ENCODE measurements at regions not wholly inside any gene's neighbourhood (a gene's known extent, or its start where the extent isn't known, plus 50 kb on each side); places are given as distances from the start of the nearest gene placed in this dataset.

DNA sequence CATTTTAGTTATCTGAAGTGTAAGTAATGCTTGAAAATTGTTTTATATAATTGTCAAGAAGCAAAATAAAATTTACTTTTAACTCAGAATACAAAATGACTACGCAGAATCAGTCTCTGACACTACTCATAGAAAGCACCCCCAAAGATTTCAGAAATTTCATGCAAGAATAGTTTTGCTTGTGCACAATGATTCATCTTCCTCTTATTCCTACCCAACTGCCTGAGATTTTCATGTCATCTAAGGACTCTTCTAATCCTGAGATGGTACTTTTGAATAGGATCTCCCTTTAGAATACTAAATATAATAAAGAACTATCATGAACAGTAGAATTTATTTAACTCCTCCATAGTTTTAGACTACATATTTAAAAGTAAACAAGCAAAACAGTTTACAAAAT is 485.3 kb upstream of the MGAT4C start:
- no peaks in the 10 kb centered on the region for H3K27me3 Mint-ChIP-seq (ENCODE audit: insufficient read depth)
- H3K36me3 Mint-ChIP-seq (ENCODE audit: low read depth): no peaks in the 10 kb centered on the region
- H3K27ac Mint-ChIP-seq: no peak overlapping the region
- H3K4me3 Mint-ChIP-seq: no peak overlapping the region
- intact Hi-C loops (cut with micrococcal nuclease): no loop called here
- no peak for DNase-seq (ENCODE audit: low spot score)
- no peaks in the 10 kb centered on the region for H3K4me1 Mint-ChIP-seq (ENCODE audit: low read depth)
- H3K9me3 Mint-ChIP-seq: no peaks in the 10 kb centered on the region

DNA sequence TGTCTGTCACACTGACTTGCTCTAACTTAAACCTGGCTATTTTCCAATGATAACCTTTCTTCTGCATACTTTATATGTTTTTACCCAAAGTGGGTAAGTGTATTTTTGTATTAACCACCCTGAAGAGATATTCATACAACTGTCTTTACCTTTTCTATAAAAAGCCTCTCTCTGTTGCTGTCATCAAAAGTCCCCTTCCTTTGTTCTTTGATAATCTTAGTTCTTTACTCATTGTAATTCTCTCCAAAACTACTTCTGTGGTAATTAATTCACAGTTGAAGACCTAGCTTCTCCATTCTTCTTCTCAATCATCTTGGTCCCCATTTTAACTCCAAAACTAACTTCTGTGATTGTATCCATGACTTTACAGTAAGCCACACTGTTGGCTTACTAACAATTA is 479.7 kb upstream of the MGAT4C start:
- Mint-ChIP-seq H3K27me3 (ENCODE audit: insufficient read depth) (no peaks in the 10 kb centered on the region), H3K36me3 (ENCODE audit: low read depth) (no peaks in the 10 kb centered on the region), H3K4me3 (no peak overlapping the region), H3K4me1 (ENCODE audit: low read depth) (no peaks in the 10 kb centered on the region), H3K9me3 (no peaks in the 10 kb centered on the region), H3K27ac (no peak overlapping the region)
- intact Hi-C loops (cut with micrococcal nuclease): no loop called here
- no peak for DNase-seq (ENCODE audit: low spot score)

DNA sequence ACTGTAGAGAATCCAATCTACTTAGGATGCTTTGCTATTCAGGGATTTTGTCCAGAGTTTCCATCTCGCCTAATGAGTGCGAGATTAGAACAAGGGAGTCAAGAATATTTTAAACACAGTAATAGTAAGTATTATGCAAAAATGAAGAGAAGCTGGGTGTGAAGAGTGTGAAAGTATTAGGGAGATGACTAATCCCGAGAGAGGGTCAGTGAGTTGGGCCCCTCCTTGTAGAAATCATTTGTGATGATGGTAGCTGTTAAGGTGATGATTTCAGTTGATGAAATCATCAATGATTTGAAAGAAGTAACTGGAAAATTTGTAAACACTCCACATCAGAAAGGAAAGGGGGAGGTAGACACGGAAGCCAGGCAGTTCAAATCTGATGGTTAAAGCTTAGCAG is 478.9 kb upstream of the MGAT4C start:
- H3K36me3 Mint-ChIP-seq (ENCODE audit: low read depth): no peaks in the 10 kb centered on the region
- H3K4me1 Mint-ChIP-seq (ENCODE audit: low read depth): no peaks in the 10 kb centered on the region
- H3K4me3 Mint-ChIP-seq: no peak overlapping the region
- H3K27me3 Mint-ChIP-seq (ENCODE audit: insufficient read depth): no peaks in the 10 kb centered on the region
- DNase-seq (ENCODE audit: low spot score): no peak
- intact Hi-C loops (cut with micrococcal nuclease): no loop called here
- H3K27ac Mint-ChIP-seq: no peak overlapping the region
- no peaks in the 10 kb centered on the region for H3K9me3 Mint-ChIP-seq

DNA sequence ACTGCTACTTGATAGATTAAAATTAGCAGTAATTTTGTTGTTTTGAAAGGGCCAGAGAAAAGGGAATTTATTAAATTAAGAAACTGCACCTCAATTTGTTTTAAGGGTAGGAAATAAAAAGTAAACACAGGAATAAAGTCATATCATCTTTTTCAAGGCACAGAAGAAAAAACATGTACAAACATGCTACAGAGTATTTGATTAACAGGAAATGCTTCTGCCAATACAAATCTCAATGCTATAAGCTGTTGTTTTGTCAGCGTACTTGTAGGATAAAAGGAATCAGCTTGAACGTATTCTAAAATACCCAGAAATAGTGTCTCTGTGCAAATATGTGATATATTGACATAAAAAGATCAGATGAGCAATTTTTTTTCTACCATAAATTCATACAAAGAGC is 474.0 kb upstream of the MGAT4C start:
- H3K4me3 Mint-ChIP-seq: no peak overlapping the region
- no peaks in the 10 kb centered on the region for H3K27me3 Mint-ChIP-seq (ENCODE audit: insufficient read depth)
- no peaks in the 10 kb centered on the region for H3K36me3 Mint-ChIP-seq (ENCODE audit: low read depth)
- H3K27ac Mint-ChIP-seq: no peak overlapping the region
- intact Hi-C loops (cut with micrococcal nuclease): no loop called here
- DNase-seq (ENCODE audit: low spot score): no peak
- no peaks in the 10 kb centered on the region for H3K9me3 Mint-ChIP-seq
- no peaks in the 10 kb centered on the region for H3K4me1 Mint-ChIP-seq (ENCODE audit: low read depth)

DNA sequence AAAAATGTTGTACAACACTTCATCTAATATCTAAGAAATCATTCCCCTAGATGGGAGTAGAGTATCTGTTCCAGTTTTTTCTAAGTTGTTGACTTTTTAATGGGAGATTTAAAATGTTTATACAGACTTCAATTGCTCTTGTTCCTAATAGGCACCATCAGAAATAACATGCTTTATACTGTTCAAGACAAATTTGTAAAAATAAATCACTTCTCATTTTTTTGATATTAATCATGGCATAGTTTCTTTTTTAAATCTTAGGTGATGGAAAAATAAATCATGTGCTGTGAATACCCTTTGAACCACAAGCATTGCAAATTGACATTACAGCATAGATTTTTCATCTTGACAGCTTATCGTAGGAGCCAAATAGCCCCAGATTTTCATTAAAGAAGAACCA is 473.5 kb upstream of the MGAT4C start:
- no peak overlapping the region for H3K4me3 Mint-ChIP-seq
- no peaks in the 10 kb centered on the region for H3K4me1 Mint-ChIP-seq (ENCODE audit: low read depth)
- intact Hi-C loops (cut with micrococcal nuclease): no loop called here
- DNase-seq (ENCODE audit: low spot score): no peak
- H3K36me3 Mint-ChIP-seq (ENCODE audit: low read depth): no peaks in the 10 kb centered on the region
- H3K27me3 Mint-ChIP-seq (ENCODE audit: insufficient read depth): no peaks in the 10 kb centered on the region
- H3K9me3 Mint-ChIP-seq: no peaks in the 10 kb centered on the region
- H3K27ac Mint-ChIP-seq: no peak overlapping the region

DNA sequence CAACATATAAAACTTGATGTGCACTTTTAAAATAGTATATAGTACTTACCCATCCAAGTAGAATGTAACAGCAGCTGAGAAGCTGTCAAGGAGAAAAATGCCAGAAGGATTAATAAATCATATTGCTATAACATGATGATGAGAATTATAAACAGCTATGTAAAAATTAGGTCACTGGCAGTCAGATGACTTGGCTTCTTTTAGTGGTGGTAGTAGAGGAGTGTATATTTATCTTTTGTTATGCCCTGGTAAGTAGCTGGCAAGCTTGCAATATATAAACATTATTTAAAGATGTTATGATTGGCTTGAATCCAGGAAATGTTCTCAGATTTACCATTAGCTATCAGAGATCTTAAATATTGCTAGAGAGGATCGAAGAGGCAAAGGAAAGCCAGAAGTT is 471.0 kb upstream of the MGAT4C start:
- H3K4me3 Mint-ChIP-seq: no peak overlapping the region

DNA sequence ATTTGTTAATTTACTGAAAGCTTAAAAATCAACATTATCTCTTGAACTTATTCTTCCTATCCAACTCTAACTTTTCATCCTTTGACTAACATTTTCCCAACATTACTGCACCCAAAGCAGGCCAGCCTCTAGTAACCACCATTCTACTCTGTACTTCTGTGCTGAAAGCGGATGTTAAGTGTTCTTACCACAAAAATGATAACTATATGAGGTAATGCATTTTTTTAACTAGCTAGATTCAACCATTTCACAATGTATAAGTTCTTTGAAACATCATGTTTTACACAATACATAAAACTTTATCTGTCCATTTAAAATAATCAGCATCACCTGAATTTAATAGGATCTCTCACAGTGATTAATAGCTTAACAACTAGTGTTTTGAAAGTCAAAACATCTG is 468.5 kb upstream of the MGAT4C start:
- no peaks in the 10 kb centered on the region for H3K4me1 Mint-ChIP-seq (ENCODE audit: low read depth)
- intact Hi-C loops (cut with micrococcal nuclease): no loop called here
- H3K36me3 Mint-ChIP-seq (ENCODE audit: low read depth): no peaks in the 10 kb centered on the region
- no peak overlapping the region for H3K4me3 Mint-ChIP-seq
- no peak for DNase-seq (ENCODE audit: low spot score)
- no peaks in the 10 kb centered on the region for H3K27me3 Mint-ChIP-seq (ENCODE audit: insufficient read depth)
- no peak overlapping the region for H3K27ac Mint-ChIP-seq
- no peaks in the 10 kb centered on the region for H3K9me3 Mint-ChIP-seq

More for the DNA sequence above, 471.0 kb upstream of the MGAT4C start:
- Mint-ChIP-seq H3K27me3 (ENCODE audit: insufficient read depth) (no peaks in the 10 kb centered on the region), H3K27ac (no peak overlapping the region), H3K4me1 (ENCODE audit: low read depth) (no peaks in the 10 kb centered on the region), H3K9me3 (no peaks in the 10 kb centered on the region), H3K36me3 (ENCODE audit: low read depth) (no peaks in the 10 kb centered on the region)
- intact Hi-C loops (cut with micrococcal nuclease): no loop called here
- DNase-seq (ENCODE audit: low spot score): no peak

DNA sequence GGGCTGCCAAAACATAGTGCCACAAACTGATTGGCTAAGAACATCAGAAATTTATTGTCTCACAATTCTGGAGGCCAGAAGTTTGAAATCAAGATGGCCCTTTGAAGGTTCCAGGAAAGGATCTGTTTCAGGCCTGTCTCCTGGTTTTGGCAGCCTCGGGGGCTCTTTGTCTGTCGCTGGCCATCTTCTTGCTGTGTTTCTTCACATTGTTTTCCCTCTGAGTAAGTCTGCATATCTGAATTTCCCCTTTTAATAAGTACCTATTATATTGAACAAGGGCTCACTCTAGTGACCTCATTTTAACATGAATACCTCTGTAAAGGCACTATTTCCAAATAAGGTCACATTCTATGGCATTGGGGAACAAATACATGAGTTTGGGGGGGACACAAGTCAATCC is 467.1 kb upstream of the MGAT4C start:
- intact Hi-C loops (cut with micrococcal nuclease): no loop called here
- Mint-ChIP-seq H3K36me3 (ENCODE audit: low read depth) (no peaks in the 10 kb centered on the region), H3K9me3 (no peaks in the 10 kb centered on the region), H3K27me3 (ENCODE audit: insufficient read depth) (no peaks in the 10 kb centered on the region), H3K4me1 (ENCODE audit: low read depth) (no peaks in the 10 kb centered on the region), H3K27ac (no peak overlapping the region), H3K4me3 (no peak overlapping the region)
- DNase-seq (ENCODE audit: low spot score): no peak

DNA sequence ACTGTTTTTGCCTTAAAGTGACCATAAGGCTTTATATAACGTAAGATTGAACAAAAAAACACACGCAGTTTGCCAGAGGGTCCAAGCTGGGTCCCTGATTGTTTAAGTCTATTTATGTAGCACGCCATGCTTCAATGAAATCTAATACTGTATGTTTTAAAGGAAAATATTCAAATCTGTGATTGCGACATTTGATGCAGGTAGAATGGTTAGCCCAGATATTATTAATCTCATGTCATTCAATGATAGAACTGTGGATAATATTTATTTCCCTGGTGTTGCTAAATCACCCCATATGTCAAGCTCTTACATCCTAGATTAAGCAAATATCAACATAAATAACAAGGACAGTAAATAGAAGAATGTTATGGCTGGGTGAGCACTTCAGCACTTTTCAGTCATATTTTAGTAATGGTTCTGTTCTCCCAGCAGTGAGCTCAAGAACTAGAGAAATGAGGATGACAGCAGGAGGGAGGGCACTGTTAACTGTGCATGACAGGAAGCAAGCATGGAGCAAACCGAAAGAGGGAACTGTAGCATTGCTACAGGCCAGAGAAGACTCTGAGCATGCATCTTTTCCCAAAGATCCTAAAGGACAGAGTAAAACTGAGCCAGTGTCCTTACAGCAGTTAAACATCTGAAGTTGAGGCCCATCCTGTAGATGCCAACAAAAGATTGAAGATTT is 465.7 kb upstream of the MGAT4C start:
- DNase-seq (ENCODE audit: low spot score): no peak
- H3K27me3 Mint-ChIP-seq (ENCODE audit: insufficient read depth): no peaks in the 10 kb centered on the region
- no peak overlapping the region for H3K27ac Mint-ChIP-seq
- no peak overlapping the region for H3K4me3 Mint-ChIP-seq
- no peaks in the 10 kb centered on the region for H3K4me1 Mint-ChIP-seq (ENCODE audit: low read depth)
- H3K36me3 Mint-ChIP-seq (ENCODE audit: low read depth): no peaks in the 10 kb centered on the region
- intact Hi-C loops (cut with micrococcal nuclease): no loop called here
- H3K9me3 Mint-ChIP-seq: no peaks in the 10 kb centered on the region

DNA sequence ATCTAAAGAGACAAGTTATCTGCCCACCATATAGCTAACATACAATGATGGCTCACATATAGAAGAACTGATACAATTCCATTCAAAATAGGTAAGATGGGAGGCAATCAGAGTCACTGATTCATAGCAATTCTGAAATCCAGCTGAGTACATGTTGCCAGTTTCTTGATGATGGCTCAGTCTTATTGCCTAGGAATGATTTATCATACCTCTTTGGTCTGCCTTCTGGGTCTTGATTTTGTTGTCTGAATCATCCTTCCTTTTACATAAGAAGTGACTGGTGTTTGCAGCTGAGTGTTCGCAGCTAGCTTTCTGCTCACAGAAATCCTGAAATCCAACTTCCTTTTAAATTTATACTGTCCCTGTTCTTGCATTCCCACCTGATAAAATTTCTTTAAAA is 463.2 kb upstream of the MGAT4C start:
- Mint-ChIP-seq H3K4me1 (ENCODE audit: low read depth) (no peaks in the 10 kb centered on the region), H3K36me3 (ENCODE audit: low read depth) (no peaks in the 10 kb centered on the region), H3K27ac (no peak overlapping the region), H3K9me3 (no peaks in the 10 kb centered on the region), H3K4me3 (no peak overlapping the region), H3K27me3 (ENCODE audit: insufficient read depth) (peaks cover 2% of the 10 kb centered on the region)
- intact Hi-C loops (cut with micrococcal nuclease): no loop called here
- DNase-seq (ENCODE audit: low spot score): no peak

DNA sequence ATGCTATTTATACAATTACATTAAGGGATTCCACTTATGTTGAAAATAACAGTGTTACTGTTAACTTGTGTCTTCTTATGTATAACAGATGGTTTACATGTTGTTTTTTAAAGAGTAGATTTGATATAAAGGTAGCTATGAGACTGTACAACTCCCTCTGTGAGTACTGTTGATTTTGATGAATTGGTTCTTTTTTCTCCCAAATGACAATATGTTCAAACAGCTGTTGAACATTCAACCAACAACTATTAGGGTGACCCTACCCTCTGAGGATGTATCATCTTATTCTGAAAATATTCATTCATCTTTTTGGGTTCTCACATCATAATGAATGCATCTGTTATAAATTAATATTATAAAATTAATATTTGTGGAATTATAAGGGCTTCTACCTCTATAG is 456.9 kb upstream of the MGAT4C start:
- Mint-ChIP-seq H3K9me3 (peaks cover 10% of the 10 kb centered on the region), H3K36me3 (ENCODE audit: low read depth) (no peaks in the 10 kb centered on the region), H3K4me1 (ENCODE audit: low read depth) (no peaks in the 10 kb centered on the region), H3K27ac (no peak overlapping the region), H3K27me3 (ENCODE audit: insufficient read depth) (peaks cover 2% of the 10 kb centered on the region), H3K4me3 (no peak overlapping the region)
- no peak for DNase-seq (ENCODE audit: low spot score)
- intact Hi-C loops (cut with micrococcal nuclease): no loop called here

DNA sequence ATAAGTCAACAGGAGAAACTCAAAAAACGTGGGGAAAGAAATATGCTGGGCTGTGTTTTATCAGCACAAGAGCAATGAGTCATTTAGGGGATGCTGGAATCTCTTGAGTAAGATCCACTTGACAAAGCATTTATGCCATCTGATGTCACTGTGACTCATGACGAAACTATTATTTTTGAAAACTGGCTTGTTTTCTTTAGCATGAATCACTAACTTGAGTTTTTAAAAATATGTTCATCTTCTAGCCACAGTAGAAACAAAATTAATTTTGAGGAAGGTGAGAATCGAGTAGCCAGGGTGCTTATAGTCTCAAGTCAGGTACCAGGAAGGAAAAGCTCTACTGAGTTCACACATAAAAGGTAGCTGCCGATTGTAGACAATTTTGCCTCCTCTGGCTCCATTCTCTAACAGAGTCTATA is 456.2 kb upstream of the MGAT4C start:
- Mint-ChIP-seq H3K9me3 (peaks cover 10% of the 10 kb centered on the region), H3K27ac (no peak overlapping the region), H3K36me3 (ENCODE audit: low read depth) (no peaks in the 10 kb centered on the region), H3K27me3 (ENCODE audit: insufficient read depth) (peaks cover 2% of the 10 kb centered on the region), H3K4me3 (no peak overlapping the region), H3K4me1 (ENCODE audit: low read depth) (no peaks in the 10 kb centered on the region)
- no peak for DNase-seq (ENCODE audit: low spot score)
- intact Hi-C loops (cut with micrococcal nuclease): no loop called here

DNA sequence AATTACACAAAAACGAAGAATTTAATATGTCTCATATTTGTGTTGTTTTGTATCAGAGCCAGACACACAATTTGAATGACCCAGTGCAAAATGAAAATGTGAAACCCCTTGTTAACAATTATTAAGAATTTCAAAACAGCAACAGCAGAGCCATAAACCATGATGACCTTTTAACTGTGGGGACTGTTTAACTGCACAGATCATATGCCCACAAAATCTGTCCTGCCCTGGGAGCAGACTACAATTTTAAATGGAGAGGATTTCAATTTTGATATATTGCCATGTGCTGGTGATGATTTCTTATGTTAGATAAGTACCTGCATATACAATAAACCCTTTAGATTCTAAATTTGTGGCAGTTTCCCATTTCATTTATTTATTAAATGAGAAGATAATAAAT is 455.5 kb upstream of the MGAT4C start:
- intact Hi-C loops (cut with micrococcal nuclease): no loop called here
- H3K4me1 Mint-ChIP-seq (ENCODE audit: low read depth): no peaks in the 10 kb centered on the region
- H3K27me3 Mint-ChIP-seq (ENCODE audit: insufficient read depth): peaks cover 2% of the 10 kb centered on the region
- DNase-seq (ENCODE audit: low spot score): no peak
- peaks cover 10% of the 10 kb centered on the region for H3K9me3 Mint-ChIP-seq
- no peaks in the 10 kb centered on the region for H3K36me3 Mint-ChIP-seq (ENCODE audit: low read depth)
- H3K4me3 Mint-ChIP-seq: no peak overlapping the region
- H3K27ac Mint-ChIP-seq: no peak overlapping the region

DNA sequence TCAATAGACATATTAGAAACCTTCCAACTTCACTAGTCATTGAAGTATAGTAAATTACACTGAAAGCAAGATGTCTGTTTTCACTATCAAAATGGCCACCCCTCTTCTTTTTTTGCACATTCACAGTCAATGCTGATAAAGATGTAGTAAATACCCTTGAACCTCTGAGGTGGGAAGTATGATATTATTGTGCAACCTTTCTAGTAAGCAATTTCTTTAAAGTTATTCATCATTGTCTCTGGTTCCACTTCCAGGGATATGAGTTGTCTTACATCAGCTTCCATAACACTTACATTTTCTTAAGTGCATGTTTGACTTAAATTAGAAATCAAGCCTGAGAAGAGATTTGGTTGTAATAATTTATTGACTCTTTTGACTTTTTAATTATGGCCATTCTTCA is 453.9 kb upstream of the MGAT4C start:
- intact Hi-C loops (cut with micrococcal nuclease): no loop called here
- H3K27me3 Mint-ChIP-seq (ENCODE audit: insufficient read depth): peaks cover 2% of the 10 kb centered on the region
- no peak overlapping the region for H3K4me3 Mint-ChIP-seq
- no peaks in the 10 kb centered on the region for H3K36me3 Mint-ChIP-seq (ENCODE audit: low read depth)
- H3K9me3 Mint-ChIP-seq: peaks cover 16% of the 10 kb centered on the region
- H3K4me1 Mint-ChIP-seq (ENCODE audit: low read depth): no peaks in the 10 kb centered on the region
- DNase-seq (ENCODE audit: low spot score): no peak
- no peak overlapping the region for H3K27ac Mint-ChIP-seq

Data from activated T-helper 1 cell treated with anti-CD3 and anti-CD28 coated beads, Interleukin-12 subunit alpha, Interleukin-12 subunit beta, Interleukin-2, Interleukin-4 antibody, amounts not matched to agents 30 ng/mL and 10 ng/mL and 1 ng/mL, durations not matched to agents 14 hours and 24 hours and 36 hours (primary cell).